SK-N-SH treated with all-trans-retinoic acid at 6 μM for 48 hours (cell line): ENCODE measurements at regions not wholly inside any gene's neighbourhood (a gene's known extent, or its start where the extent isn't known, plus 50 kb on each side); places are given as distances from the start of the nearest gene placed in this dataset.

Experiments
- ARNTL ChIP-seq: fragments of 450-650 bp; formaldehyde crosslinking; IDR thresholded peaks from 2 replicates; pipeline ENCODE4 v1.5.0; 2020; ENCODE audit warnings: low read depth, mild to moderate bottlenecking, moderate library complexity, borderline replicate concordance
- ESRRG ChIP-seq: fragments of 250-450 bp; sonication (Bioruptor Pico); IDR thresholded peaks from 2 replicates; pipeline ENCODE4 v1.6.1; 2021; ENCODE audit warnings: mild to moderate bottlenecking
- GLIS3 ChIP-seq: fragments of 250-450 bp; sonication (Bioruptor Pico); IDR thresholded peaks from 2 replicates; pipeline ENCODE4 v1.5.0; 2020; ENCODE audit warnings: mild to moderate bottlenecking, moderate library complexity
- ISL1 ChIP-seq: fragments of 250-450 bp; sonication (Bioruptor Pico); IDR thresholded peaks from 2 replicates; pipeline ENCODE4 v2.1.2; 2022; ENCODE audit warnings: mild to moderate bottlenecking, moderate library complexity
- OSR1 ChIP-seq: fragments of 250-450 bp; sonication (Bioruptor Pico); IDR thresholded peaks from 2 replicates; pipeline ENCODE4 v1.8.0; 2022; ENCODE audit warnings: moderate library complexity, mild to moderate bottlenecking, inconsistent platforms
- PPARA ChIP-seq: fragments of 250-450 bp; sonication (Bioruptor Pico); IDR thresholded peaks from 2 replicates; pipeline ENCODE4 v1.5.0; 2020; ENCODE audit warnings: mild to moderate bottlenecking, borderline replicate concordance
- RARB ChIP-seq: fragments of 250-450 bp; sonication (Bioruptor Pico); IDR thresholded peaks from 2 replicates; pipeline ENCODE4 v1.8.0; 2021; ENCODE audit warnings: mild to moderate bottlenecking, moderate library complexity
- ZFP3 ChIP-seq: fragments of 250-450 bp; sonication (Bioruptor Pico); IDR thresholded peaks from 2 replicates; pipeline ENCODE4 v1.5.0; 2020; ENCODE audit warnings: mild to moderate bottlenecking, moderate library complexity
- ZNF565 ChIP-seq: fragments of 450-650 bp; formaldehyde crosslinking; conservative IDR thresholded peaks from 2 replicates; pipeline ENCODE4 v1.5.0; 2020; ENCODE audit warnings: low read depth, mild to moderate bottlenecking, moderate library complexity
- ZNF70 ChIP-seq: fragments of 450-650 bp; formaldehyde crosslinking; IDR thresholded peaks from 2 replicates; pipeline ENCODE4 v1.5.0; 2020; ENCODE audit warnings: mild to moderate bottlenecking, moderate library complexity
- ZNF8 ChIP-seq: fragments of 450-650 bp; formaldehyde crosslinking; IDR thresholded peaks from 2 replicates; pipeline ENCODE4 v1.5.0; 2020; ENCODE audit warnings: mild to moderate bottlenecking, moderate library complexity
- TF ChIP-seq, protein P1 (sequence below): fragments of 250-450 bp; sonication (Bioruptor Pico); IDR thresholded peaks from 2 replicates; pipeline ENCODE4 v1.8.0; 2020; ENCODE audit warnings: mild to moderate bottlenecking, moderate library complexity, borderline replicate concordance
- TF ChIP-seq, protein P2 (sequence below): fragments of 250-450 bp; sonication (Bioruptor Pico); IDR thresholded peaks from 2 replicates; pipeline ENCODE4 v1.5.1; 2020; ENCODE audit warnings: low read depth, mild to moderate bottlenecking, moderate library complexity

DNA sequence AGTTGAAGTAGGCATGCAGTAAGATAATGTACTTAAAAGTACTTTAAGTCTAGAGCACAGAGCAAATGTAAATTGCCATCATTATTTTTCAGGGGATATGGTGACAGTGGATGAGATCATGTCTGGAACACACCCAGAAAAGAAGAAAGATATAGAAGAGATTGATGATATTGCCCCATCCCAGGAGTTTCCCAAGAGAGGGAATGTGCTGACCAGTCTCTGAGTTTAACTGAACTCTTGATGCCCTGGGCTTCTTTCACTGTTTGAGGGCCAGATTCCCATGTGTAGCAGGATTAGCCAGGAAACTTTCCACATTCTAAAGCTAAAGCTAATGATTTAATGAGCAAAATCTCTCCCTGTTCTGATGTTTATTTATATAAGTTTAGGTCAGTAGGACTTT is 366.8 kb upstream of the UMPS start:
- no peak for TF ChIP-seq GLIS3 (CRISPR knock-in tag)
- TF ChIP-seq ARNTL (CRISPR knock-in tag) = no peak
- TF ChIP-seq ZFP3 (CRISPR knock-in tag) = no peak
- TF ChIP-seq ZNF565 (CRISPR knock-in tag) = no peak
- no peak for TF ChIP-seq OSR1 (CRISPR knock-in tag)
- TF ChIP-seq ZNF70 (CRISPR knock-in tag) = no peak
- TF ChIP-seq, protein P1, sequence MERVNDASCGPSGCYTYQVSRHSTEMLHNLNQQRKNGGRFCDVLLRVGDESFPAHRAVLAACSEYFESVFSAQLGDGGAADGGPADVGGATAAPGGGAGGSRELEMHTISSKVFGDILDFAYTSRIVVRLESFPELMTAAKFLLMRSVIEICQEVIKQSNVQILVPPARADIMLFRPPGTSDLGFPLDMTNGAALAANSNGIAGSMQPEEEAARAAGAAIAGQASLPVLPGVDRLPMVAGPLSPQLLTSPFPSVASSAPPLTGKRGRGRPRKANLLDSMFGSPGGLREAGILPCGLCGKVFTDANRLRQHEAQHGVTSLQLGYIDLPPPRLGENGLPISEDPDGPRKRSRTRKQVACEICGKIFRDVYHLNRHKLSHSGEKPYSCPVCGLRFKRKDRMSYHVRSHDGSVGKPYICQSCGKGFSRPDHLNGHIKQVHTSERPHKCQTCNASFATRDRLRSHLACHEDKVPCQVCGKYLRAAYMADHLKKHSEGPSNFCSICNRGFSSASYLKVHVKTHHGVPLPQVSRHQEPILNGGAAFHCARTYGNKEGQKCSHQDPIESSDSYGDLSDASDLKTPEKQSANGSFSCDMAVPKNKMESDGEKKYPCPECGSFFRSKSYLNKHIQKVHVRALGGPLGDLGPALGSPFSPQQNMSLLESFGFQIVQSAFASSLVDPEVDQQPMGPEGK (CRISPR knock-in tag) = no peak
- TF ChIP-seq ESRRG (CRISPR knock-in tag) = no peak
- TF ChIP-seq, protein P2, sequence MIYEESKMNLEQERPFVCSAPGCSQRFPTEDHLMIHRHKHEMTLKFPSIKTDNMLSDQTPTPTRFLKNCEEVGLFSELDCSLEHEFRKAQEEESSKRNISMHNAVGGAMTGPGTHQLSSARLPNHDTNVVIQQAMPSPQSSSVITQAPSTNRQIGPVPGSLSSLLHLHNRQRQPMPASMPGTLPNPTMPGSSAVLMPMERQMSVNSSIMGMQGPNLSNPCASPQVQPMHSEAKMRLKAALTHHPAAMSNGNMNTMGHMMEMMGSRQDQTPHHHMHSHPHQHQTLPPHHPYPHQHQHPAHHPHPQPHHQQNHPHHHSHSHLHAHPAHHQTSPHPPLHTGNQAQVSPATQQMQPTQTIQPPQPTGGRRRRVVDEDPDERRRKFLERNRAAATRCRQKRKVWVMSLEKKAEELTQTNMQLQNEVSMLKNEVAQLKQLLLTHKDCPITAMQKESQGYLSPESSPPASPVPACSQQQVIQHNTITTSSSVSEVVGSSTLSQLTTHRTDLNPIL (CRISPR knock-in tag) = peak; percentile 94
- TF ChIP-seq PPARA (CRISPR knock-in tag) = no peak
- TF ChIP-seq RARB (CRISPR knock-in tag) = no peak
- no peak; the same call in 1 of the 2 replicates for TF ChIP-seq ZNF8 (CRISPR knock-in tag)
- TF ChIP-seq ISL1 (CRISPR knock-in tag) = peak; percentile 92
